ENCODE measurements at regions not wholly inside any gene's neighbourhood (a gene's known extent, or its start where the extent isn't known, plus 50 kb on each side); places are given as distances from the start of the nearest gene placed in this dataset.

GRCh38 chr14:96727073-96727472 is 70.1 kb upstream of the VRK1 start:
- no peak for DNase-seq (ENCODE audit: low read depth)

- no peak for DNase-seq (ENCODE audit: low read depth)
Observed at GRCh38 chr14:96727491-96727890, 69.7 kb upstream of the VRK1 start.

DNA sequence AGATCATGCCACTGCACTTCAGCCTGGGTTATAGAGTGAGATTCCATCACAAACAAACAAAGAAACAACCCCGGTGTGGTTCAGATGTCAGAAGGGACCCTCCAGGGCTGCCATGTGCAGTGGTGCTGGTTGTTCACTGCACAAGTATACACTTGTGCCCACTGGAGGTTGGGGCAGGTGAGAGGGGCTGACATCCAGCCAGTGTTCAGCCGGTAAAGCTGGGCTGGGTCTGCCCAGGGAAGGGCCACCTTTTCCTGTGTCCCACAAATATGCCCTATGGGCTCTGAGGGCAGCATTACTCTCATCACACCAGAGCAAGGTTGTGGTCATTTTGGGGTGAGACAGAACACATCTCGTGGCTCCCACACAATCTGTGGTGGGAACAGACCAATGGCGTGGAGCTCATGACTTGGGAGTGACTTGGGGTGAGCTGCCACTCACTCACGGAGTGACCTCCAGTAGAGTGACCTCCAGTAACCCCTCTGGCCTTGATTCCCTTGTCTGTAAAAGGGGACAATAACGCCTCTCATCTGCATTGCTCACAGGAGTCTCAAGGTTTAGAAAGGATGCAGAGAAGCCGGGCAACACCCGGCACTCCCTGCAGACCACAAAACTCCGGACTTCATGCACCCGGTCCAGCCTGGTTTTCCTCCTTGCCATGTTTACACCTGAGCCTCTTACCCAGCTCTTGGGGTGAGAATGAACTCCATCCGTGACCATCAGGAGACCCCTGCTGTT is 69.0 kb upstream of the VRK1 start:
- DNase-seq (ENCODE audit: low read depth): no peak

DNA sequence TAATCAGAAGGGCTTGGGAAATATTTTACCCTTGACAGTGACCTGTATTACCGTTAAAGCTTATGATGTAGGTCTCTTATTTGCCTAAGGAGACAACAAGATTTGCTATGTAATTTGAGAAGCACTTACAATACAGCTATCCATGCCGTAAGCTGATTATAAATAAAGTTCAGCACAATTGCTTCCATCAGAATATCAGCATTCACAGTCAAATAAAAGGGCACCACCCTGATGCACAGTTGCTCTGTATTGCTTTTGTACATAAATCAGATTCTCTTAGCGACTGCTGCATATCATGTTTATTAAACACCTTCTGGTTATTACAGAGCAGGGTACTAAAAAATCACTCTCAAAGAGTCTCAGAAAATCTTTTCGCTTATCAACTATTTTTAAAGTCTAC is 67.3 kb upstream of the VRK1 start:
- DNase-seq (ENCODE audit: low read depth): no peak

DNA sequence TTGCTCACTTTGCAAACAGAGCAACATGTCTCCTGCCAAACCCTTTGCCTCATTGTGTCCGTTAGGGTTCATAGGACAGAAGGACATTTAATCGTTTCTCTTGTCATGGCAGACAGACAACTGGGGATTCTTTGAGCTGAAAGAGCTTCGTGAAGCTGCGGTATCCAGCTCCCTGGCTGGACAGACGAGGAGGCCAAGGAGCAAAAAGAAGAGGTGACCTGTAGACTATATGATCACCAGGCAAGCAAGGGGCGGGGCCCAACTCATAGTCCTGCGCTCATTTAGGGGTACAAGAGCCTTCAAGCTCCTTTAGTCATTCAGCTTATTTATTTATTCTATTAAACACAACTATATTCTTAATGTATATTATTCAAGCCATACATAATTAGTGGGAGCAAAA is 66.8 kb upstream of the VRK1 start:
- DNase-seq (ENCODE audit: low read depth): no peak

DNA sequence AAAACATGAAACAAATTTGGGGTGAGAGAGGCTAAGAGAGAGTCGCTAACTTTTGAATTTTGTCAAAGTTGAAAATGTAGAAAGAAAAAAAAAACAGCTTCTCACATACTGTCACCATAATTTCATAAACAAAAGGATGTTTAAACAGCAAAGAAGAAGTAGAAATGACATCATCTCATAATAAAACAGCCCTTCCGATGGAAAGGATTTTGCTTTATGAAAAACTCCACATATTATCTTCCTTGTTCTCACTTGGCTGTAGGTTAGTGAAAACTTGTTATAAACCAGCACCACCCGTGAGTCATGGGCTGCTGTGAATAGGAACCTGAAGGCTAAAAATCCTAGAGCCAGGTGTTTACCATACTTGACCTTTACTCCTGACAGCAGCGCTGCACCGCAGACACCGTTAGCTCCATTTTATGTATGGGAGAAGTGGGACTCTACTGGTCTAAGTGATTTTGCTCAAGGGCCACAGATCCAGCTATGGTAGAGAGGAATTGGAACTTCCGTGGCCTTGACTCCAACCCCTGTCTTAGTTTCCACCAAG is 63.0 kb upstream of the VRK1 start:
- no peak for DNase-seq (ENCODE audit: low read depth)

DNA sequence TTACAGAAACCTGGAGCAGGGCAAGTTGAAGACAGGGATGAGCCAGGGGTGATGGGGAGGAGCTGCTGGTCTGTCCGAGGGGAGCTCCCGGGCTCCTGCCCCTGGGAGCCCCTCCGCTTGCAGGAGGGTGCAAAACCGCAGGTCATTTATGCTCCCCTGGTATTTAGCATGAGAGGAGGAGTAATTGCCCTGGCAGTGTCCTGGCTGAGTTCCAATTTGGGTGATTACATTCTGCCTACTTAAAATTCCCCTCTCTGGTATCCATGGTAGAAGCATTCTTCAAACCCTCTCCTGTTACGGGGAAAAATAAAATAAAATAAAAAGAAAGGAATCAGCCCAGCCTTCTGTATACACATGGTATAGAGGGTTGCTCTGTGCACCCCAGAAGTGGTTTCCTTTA is 61.7 kb upstream of the VRK1 start:
- no peak for DNase-seq (ENCODE audit: low read depth)

DNA sequence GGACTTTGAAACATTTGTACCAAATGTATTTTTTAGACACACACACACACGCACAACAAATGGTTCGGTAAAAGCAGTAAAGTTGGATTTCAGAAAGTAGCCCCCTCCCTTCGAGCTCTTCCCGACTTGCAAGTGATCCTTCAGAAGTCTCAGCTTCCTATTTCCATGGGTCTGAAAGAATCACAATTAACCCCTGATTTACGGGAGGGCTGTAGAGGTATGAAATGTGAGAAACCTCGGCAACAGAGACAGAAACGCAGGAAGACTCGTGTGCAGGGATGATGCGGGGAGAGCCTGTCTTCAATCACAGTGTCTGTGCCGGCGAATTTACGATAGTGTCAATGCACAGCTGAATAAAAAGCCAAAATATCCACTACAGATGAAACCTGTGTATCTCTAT is 60.7 kb upstream of the VRK1 start:
- DNase-seq (ENCODE audit: low read depth): no peak

GRCh38 chr14:96737881-96738280 is 59.3 kb upstream of the VRK1 start:
- DNase-seq (ENCODE audit: low read depth): no peak

GRCh38 chr14:96739200-96739910 is 57.8 kb upstream of the VRK1 start:
- DNase-seq (ENCODE audit: low read depth): no peak

- DNase-seq (ENCODE audit: low read depth): peak; percentile 37
Observed at GRCh38 chr14:96741151-96741977, 55.8 kb upstream of the VRK1 start.

- DNase-seq (ENCODE audit: low read depth): no peak
Observed at GRCh38 chr14:96744262-96744661, 52.9 kb upstream of the VRK1 start.

- DNase-seq (ENCODE audit: low read depth): peak; percentile 28
Observed at GRCh38 chr14:96745500-96746051, 51.6 kb upstream of the VRK1 start.

DNA sequence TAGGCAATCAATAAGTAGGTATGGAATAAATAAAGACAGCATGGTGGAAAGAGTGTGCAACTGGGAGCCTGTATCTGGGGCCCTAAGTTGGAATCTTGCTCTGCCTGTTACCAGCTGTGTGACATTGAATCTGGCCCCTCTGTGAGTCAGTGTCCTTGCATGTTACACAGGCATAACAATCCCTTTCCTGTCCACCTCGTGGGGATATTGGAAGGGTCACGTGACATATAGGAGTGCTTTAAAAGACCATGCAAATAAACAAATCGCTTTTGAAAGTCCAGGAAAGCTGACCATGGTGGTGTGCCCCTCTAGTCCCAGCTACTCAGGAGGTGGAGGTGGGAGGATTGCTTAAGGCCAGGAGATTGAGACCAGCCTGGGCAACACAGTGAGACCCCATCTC is 51.1 kb upstream of the VRK1 start:
- no peak for DNase-seq (ENCODE audit: low read depth)

DNA sequence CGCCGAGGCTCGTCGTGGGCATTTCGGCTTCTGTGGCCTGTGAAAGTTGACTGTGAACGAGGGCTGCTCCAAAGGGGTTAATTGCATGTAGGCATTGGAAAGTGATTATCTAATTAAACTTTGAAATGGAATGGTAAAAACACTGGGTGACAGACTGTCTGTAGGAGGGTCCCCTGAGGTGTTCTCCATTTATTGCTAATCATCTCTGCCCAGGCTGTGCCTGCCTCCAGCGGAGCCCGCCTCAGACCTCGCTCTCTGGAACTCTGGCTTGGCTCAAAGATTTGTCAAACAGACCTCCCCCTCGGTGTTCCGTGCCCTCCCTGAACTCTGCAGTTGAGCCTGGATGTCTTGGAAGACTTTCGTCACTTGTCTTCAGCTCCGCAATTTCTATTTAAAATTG is 50.2 kb upstream of the VRK1 start:
- DNase-seq (ENCODE audit: low read depth): no peak

Data from HT1080 (cell line).